HG02970 (cell line): ENCODE measurements at regions not wholly inside any gene's neighbourhood (a gene's known extent, or its start where the extent isn't known, plus 50 kb on each side); places are given as distances from the start of the nearest gene placed in this dataset.

Experiments used
- ATAC-seq: cut with Tn5 transposase; IDR thresholded peaks from one replicate; pipeline ENCODE4 v1.9.1; 2021; ENCODE audit warnings: mild to moderate bottlenecking, moderate library complexity, moderate number of reproducible peaks; ENCODE audit not compliant: unreplicated experiment, low FRiP score

DNA sequence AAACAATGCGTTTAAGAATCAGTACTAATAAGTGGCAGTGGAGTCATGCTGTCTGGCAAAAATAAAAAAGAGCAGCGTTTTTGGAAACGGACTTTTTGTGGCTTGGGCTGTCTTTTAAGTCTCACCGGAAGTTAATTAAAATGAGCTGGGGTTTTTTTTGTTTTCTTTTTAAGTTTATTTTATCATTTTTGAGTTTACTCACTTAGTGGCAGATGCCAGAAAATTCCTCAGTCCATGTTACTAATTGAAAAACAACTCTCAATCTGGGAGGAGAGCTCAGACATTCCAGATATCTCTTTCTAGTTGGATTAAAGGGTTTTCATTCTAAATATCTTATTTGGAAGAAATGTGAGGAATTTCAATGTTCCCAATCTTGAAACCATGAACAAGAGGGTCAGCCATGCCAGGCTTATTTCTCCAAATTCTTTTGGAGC is 133.8 kb upstream of the AGR3 start:
- no peak for ATAC-seq

DNA sequence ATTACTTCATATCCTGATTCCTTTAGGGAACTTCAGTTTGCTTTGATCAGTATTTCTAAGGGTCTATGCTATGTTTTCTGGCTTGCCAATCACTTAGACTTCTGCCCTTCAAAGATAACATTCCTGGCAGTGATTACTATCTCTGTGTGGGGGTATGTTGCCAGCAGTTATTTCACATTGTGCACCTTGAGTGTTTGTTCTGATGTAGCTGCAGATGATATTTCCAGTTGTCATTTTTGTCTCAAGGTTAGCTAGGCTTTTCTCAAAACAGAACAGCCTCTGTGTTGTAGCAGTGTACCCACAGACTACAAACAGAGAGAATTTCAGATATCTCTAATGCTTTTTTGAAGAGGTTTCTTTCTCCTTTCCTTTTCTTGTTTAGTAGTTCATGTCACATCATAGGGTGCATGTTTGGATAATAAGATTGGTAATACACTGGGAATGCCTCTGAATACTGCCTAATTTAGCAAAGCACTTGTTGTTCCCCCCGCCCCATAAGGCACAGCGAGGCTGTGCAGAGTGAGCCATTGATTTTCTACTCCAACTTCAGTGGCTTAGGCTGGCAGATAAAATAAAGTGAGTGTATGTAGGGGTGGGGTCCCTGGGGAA is 134.7 kb upstream of the AGR3 start:
- no peak for ATAC-seq

DNA sequence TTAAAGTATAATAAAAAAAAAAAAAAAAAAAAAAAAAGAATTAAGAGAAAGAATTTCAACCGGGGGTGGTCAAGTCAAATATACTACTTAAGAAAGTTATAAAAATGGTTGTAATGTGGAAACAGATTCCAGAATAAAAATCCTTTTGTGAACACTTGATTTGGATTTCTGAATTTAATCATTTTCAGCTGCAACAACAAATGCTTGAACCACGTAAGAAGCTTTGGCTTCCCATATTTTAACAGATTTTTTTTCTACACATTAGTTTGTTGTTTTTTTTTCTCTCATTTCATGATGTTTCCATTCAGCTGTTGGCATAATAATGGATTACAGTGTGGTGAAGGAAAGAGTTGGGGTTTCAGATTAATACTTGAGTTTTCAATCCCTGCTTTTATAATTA is 137.3 kb upstream of the AGR3 start:
- ATAC-seq, result no peak

DNA sequence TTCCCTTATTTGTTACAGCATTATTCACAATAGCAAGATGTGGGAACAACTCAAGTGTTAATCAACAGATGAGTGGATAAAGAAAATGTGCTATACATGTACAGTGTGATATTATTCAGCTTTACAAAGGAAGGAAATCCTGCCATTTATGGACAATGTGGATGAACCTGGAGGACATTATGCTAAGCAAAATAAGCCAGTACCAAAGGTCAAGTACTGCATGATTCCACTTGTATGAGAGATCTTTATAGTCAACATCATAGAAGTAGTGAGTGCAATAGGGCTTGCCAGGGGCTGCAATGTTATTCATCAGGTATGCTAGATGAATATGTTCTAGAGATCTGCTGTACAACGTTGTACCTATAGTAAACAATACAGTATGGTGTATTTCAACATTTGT is 138.5 kb upstream of the AGR3 start:
- no peak for ATAC-seq

DNA sequence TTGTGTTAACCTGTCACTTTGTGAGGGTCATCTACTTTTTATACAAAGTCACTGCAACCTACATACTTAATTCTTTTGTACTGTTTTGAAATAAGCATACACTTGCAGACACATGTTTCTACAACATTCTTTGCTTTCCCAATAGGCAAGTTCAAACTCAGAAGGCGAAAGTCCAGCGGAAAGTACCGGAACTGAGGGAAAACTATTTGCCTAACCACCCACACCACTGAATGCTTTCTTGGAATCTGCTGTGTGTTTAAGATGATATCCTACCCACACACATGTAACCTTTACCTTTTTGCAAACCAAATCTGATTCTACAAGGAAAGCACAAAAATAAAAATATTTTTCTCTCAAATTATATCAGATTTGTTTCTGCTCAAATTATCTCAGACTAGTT is 139.4 kb upstream of the AGR3 start:
- ATAC-seq, result no peak

DNA sequence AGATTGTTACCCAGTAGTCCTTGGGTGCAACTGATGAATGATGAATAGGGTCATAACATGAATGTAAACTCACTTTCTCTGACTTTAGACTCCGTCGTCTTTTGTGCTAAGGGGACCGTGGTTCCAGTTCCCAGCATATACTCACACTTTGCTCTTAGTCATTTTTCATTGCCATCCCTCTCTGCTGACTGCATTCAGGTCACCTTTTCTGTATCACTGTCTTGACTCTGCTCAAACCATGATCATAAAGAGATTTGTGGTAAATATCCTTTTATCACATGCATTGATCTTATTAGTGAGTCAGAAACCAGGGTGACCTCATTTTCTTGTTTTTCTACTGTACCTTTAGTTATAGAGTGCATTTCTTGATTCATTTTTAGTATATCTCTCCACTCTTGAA is 141.1 kb upstream of the AGR3 start:
- ATAC-seq, result no peak

DNA sequence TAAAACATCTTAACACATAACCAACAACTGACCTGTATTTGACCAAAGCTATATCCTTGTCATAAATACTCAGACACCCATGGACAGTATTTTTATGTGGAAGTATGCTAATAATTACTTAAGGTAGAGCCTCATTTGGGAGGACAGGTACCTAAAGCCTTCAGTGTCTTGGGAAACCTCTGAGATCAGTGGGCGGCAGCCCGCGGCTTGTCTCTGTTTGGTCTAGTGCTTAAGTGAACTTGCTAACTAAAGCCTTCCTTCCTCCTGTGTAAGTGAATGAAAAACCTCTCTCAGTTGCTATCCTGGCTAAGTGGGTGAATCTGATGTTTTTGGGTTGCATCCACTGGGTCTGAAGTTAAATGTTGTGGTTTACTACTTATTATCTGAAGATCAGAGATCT is 144.5 kb upstream of the AGR3 start:
- ATAC-seq, result no peak

DNA sequence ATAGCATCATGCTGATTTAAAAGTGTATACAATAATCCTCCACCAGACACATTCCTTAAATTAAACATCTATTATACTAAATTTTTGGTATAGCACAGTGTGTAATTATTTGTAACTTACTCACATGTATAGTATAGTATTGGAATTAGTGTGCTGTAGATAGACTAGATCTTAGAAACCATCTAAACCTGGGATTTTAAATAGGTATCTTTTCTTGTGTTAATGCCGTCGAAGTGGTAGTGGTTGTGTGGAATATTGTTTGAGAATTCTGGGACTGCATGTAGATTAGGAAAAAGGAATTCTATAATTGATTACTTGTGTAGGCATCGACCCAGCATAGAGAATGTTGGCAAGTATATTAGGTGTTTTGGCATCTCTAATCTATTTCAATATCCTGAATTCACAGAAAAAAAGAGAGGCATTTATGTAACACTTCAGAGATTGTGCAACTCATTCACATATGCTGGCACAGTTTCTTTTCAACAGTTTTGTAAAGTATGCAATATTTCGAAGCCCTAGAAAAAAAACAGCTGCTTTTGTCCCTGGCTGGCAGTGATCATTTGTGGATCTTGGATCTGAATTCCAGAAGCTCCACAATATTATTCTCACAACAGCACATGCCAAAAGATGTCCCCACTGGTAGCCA is 145.5 kb upstream of the AGR3 start:
- no peak for ATAC-seq

DNA sequence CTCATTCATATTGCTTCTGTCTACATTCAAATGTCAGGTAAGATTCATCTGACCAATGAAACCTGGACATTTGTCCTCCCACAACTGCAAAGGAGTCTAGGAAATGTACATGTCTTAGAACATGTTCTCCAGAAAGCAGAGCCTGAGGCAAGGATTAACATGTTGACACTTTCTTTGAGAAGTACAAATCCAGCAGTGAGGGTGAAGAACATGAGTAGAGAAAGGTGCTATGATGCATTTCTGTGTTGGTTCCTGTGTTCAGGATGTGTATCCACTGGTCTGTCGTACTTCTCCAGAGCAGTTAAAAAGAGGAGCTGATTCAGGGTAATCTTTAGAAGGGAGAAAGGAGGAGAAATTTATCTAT is 146.0 kb upstream of the AGR3 start:
- ATAC-seq, result no peak

DNA sequence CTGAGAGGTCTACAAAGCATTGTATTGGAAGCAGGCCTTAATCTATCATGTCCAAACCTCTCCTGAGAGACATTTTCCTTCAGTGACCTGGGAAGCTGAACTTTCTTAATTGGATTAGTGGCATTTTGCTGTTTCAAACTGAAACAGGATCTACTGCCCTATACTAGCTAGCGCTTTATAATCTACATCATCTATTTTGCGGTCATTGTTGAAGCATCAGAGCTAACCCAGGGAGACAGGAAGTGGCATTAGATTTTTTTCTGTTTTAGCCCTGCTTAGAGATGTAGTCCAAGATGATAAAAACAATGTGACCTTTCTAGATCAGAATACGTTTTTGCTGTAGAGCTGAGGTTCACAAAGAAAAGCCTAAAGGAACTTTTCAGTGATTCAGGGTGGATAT is 147.4 kb upstream of the AGR3 start:
- no peak for ATAC-seq

DNA sequence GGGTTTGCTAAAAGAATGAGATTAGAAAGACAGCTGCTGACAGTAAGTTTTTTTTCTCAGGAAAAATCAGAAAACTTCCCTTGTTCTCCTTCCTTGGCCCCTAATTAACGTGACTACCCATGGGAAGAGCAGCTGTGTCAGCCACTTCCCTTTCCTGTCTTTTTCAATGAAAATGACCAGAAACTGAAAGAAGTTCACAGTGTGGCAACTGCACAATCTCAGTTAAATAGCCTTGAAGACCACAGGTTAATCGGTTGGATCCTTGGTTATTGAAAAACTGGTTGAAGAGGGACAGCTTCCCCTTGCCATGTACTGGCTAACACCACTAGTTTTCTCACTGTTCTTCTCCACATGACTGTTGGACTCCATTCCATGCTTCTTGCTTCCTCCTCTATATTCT is 148.8 kb upstream of the AGR3 start:
- ATAC-seq, result no peak

DNA sequence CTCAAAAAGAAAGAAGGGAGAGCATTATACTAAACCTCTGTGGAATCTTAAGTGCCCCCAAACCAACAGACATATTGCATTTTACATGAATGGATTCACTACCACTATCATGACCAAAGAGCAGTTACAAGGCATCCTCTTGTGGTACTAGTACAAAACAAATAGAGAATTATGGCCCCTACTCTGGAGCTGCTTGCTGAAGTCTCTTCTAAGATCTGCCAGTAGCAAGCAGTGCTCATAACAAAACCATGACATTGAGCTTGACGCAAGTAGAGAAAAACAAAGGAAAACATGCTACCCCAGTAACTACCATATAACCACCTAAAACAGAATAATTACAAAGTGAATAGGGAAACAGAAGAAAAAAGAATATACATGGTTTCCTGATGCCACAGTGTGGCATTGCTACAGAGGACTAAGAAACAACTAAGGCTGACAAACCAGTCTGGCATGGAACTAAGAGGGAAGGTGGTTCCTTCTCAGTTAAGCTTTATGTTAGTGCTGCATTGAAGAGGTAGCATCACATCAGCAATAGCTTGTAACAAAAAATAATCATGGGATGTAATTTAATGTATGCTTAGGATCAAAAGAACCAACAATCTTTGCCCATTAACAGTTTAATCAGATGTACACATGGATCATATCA is 150.2 kb upstream of the AGR3 start:
- ATAC-seq, result no peak

DNA sequence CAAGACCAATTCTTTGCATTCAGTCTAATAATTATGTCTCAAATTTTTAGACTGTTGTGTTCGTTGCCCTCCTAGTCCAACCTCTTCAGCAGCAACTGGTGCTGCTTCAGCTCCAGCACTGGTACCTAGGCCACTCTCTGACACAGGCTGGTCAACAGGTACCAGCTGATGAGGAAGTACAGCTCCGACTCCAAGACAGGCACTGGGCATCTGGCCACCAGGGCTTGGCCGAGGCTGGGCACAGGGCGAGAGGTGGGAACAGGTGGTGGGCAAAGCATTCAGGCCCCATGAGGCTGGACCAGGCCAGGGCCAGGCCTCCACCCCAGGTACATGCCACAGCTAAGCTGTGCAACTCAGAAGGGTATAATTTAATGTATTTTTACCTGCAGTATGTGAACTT is 151.5 kb upstream of the AGR3 start:
- ATAC-seq, result no peak

DNA sequence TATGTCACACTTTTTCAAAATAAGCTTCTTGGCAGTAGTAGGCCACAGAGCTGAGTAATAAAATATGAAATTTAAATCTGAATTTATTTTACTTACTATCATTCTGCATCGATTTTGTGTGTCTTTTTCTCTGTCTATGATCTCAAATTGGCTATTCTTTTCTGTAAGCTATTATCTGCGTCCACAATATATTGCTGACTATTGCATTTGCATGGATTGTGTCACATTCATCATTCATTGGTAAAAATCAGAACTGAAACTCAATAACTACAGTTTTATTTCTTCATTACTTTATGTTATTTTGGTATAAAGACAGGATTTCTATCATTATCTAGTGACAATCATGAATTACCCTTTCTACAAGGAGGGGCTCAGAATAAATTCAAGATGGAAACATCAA is 154.8 kb upstream of the AGR3 start:
- no peak for ATAC-seq

DNA sequence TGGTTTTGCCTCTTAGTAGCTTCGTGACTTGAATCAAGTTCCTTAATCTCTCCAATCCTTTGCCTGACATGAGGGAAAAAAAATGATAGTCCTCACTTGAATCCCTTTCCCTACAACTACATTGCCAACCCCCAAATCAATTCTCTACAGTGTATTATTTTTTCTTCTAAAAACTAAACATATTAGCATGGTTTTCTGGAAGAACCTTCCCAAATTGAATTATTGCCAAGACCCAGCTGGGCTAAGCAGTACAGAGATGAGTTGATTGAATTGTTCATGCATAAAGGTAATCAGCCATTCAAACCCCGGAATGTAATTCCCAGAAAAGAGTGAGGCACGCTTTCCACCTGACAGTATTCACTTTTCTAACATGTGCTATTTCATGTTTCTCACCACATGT is 155.6 kb upstream of the AGR3 start:
- ATAC-seq, result no peak

DNA sequence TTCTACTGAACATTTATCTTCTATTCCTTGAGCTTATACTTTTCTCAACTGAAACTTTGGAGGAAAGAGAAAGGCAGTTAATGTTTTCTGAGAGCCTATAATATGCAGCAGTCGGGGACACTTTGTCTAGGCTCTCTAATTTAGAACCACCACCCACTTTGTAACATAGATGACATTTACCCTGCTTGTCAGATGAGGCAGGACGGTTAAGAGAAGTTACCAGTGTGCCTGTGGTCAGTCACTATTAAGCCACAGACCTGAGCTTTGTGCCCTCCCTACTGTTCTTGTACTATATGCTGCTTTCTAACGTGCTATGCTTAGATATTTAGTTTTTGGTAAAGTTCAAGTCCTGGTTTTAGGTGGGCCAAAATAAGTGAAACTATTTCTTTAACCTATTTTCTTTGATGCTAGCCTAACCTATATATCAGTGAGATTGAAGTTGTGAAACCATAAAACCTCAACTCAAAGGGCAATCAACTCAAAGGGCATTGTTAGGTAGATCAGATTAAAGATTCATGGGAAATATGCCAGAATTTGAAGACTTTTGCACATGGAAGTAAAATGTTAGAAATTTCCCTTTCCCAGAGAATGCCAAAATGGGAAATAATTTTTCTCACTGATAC is 156.5 kb upstream of the AGR3 start:
- no peak for ATAC-seq

DNA sequence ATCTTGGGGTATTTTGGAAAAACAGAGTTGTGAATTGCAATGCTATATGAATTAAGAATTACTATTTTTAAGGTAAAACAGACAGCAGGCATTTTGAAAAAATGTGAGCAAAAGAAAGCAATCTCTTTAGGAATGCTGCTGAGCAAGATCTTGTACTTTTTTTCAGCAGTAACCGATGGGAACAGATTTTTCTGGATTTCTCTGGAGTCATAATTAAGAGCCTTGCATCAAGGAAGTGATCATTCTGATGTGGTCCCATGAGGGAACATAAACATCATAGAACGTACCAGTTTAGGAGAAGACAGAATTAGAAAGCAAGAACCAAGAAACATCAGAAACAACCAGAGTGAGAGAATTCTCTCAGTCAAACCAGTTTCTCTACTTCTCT is 157.0 kb upstream of the AGR3 start:
- ATAC-seq, result no peak

DNA sequence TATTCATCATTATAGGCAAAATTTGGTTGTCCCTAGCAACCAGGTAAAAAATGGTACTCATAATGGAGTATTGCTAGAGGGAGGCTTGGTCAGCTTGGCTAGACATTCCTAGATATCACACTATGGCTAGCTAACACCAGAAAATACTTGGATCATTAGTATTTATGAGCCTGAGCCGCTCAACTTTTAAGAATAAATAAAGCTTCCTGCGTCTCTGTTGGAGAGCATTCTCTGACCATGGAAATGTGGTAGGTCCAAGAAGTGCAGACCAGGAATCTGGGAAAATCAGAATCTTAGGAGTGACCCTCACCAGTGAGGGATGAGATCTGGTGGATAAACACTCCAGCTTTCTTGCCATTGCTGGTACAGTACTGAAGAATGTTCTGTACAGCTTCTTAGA is 157.6 kb upstream of the AGR3 start:
- no peak for ATAC-seq

DNA sequence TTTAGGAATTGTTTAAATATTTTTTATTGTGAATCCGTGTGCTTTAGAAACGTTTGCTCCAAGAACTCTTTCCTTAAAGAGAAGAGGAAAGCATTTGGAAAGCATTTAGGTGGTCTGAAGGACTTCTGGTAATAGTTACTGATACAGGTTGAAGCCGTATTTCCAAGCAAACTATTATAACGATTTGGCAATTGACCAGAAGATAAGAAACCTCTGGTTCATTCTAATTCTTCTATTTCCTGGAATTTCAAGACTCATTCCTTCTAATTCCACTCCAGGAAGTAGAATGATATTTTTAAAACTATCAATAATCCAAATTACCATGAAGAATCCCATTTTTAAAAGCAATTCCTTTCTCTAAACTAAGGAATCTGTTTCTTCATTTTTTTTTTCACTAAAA is 158.9 kb upstream of the AGR3 start:
- no peak for ATAC-seq

DNA sequence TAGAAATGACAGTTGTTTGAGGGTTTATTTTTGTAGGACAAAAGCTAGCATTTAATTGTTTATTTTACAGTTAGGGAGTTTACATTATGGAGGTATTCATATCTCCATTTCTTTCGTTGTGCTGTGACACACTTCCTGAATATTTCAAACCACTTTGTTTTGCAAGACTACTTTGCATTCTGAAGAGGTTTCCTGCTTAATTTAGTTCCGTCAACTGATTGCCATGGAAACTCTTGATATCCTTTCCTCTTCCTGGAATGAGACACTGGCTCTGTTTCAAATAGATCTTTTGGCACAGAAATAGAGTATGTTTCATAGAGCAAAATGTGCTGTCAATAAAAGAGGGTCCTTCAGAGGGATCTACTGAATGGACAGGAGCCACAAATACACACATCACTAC is 159.5 kb upstream of the AGR3 start:
- ATAC-seq, result no peak

DNA sequence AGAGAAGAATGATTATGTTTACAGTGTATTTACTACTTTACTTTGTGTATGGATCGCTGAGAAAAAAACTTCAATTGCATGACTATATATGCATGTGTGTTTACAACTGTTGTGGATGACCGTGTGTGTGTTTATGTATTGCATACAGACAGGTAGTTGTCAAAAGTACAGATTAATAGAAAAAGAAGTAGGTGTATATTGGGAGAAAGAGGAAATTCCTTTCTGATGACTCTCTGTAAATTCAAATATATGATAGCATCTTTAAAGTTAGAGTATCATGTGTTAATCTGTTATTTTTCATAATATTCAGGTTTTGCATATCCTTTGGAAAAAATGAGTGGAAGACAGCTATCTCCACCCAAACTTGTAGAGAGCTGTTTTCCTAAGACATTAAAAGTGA is 160.4 kb upstream of the AGR3 start:
- ATAC-seq, result no peak
